K562 (cell line): ENCODE measurements at regions not wholly inside any gene's neighbourhood (a gene's known extent, or its start where the extent isn't known, plus 50 kb on each side); places are given as distances from the start of the nearest gene placed in this dataset.

Experiments used
- ARID4B ChIP-seq: sonication (generic); formaldehyde crosslinking; IDR thresholded peaks from 2 replicates; pipeline ENCODE4 v1.8.0; 2022; ENCODE audit warnings: mild to moderate bottlenecking, missing genetic modification reagents
- FOXP4 ChIP-seq: sonication (generic); formaldehyde crosslinking; IDR thresholded peaks from 2 replicates; pipeline ENCODE4 v1.8.0; 2022; ENCODE audit warnings: mild to moderate bottlenecking, missing genetic modification reagents, borderline replicate concordance
- KDM1A ChIP-seq, 2 experiments: fragments of 450-650 bp; IDR thresholded peaks; 2 replicates each; pipeline ENCODE4 v1.6.1; 2016; ENCODE audit warnings: mild to moderate bottlenecking in 2 of 2
- MYBL2 ChIP-seq, 2 experiments: fragments of 450-650 bp in 1 of 2; sonication (generic) in 1 of 2; formaldehyde crosslinking in 1 of 2; IDR thresholded peaks; 2 replicates each; pipeline versions ENCODE4 v1.6.1 to v1.8.1; 2017 to 2022; ENCODE audit warnings: borderline replicate concordance in 1 of 2, inconsistent platforms in 1 of 2, low read depth in 1 of 2, mild to moderate bottlenecking in 1 of 2, missing genetic modification reagents in 1 of 2, moderate library complexity in 1 of 2
- NCOA6 ChIP-seq: fragments of 450-650 bp; IDR thresholded peaks from 2 replicates; pipeline ENCODE4 v1.6.1; 2017; ENCODE audit warnings: mild to moderate bottlenecking
- NFRKB ChIP-seq: fragments of 450-650 bp; IDR thresholded peaks from 2 replicates; pipeline ENCODE4 v1.6.1; 2016; ENCODE audit warnings: low read depth
- NR4A1 ChIP-seq, 2 experiments: fragments of 250-450 bp in 1 of 2; fragments of 450-650 bp in 1 of 2; sonication (Bioruptor Pico) in 1 of 2; IDR thresholded peaks; 2 replicates each; pipeline versions ENCODE4 v1.4.0 to v1.6.1; 2016 to 2020; ENCODE audit warnings: mild to moderate bottlenecking in 2 of 2, missing compliant biosample characterization in 1 of 2, missing genetic modification characterization in 1 of 2, moderate library complexity in 1 of 2
- SMARCA5 ChIP-seq: fragments of 450-650 bp; IDR thresholded peaks from 2 replicates; pipeline ENCODE4 v1.6.1; 2016
- TOE1 ChIP-seq, 2 experiments: fragments of 450-650 bp in 1 of 2; sonication (generic) in 1 of 2; formaldehyde crosslinking in 1 of 2; IDR thresholded peaks; 2 replicates each; pipeline versions ENCODE4 v1.7.1 to v1.8.0; 2016 to 2022; ENCODE audit warnings: borderline replicate concordance in 2 of 2, mild to moderate bottlenecking in 2 of 2, antibody characterized with exemption in 1 of 2, inconsistent platforms in 1 of 2, low read depth in 1 of 2, missing genetic modification reagents in 1 of 2, moderate library complexity in 1 of 2
- ZNF407 ChIP-seq: fragments of 450-650 bp; IDR thresholded peaks from 2 replicates; pipeline ENCODE4 v1.6.1; 2016; ENCODE audit warnings: low read depth

DNA sequence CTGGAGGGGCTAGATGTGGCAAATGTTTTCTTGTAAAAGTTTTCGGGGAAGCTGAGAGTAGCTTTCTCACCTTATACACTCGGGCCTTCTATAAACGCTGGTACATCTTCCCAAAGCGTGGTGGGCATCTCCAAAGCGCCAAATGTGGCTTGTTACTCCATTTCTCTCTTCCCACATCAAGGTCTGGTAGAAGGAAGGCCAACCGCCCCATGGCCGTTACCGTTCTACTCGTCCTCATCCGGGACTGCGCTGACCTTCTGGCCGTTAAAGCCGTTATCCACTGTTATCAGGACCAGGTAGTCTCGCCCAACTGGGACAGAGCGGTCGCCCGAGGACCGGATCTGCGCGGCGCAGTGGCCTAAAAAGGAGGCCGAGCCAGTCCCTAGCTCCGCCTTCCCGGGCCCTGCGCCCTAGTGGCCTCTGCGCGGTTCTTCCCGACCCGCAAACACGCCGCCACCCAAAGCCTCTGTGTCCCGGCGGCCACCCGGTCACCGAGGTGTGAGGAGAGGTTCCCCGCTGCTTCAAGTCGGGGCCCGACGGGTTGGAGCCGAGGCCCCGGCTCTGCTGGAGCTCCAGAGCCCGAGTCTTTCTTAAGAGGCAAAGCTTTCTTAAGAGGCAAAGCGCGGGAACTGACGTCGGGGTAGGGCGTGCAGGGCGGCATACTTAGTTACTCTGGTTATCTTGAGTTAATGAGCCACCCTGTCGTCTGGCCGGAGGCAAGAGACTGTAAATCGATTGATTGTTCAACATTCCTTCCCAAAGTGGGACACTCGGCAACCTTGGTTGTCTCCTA lies 90.5 kb downstream of the GPX5 start (continued):
- no peak for TF ChIP-seq SMARCA5
- TF ChIP-seq ZNF407: no peak
- peak; percentile 98 for TF ChIP-seq NFRKB
- TF ChIP-seq ARID4B: peak; percentile 60; the same call in 1 of the 2 replicates
- peak; percentile 79; the same call in 1 of the 2 replicates for TF ChIP-seq TOE1 (IDR thresholded peaks at IDR 0.05; ENCODE audit: borderline replicate concordance)
- TF ChIP-seq TOE1 (CRISPR knock-in tag; IDR thresholded peaks at IDR 0.05; ENCODE audit: borderline replicate concordance, low read depth): peak; percentile 0; the same call in 1 of the 2 replicates
- peak in 1 of 2 experiments; percentile 53; a peak in 2 of 4 replicates for TF ChIP-seq KDM1A (IDR thresholded peaks at IDR 0.05)
- peak; percentile 99 for TF ChIP-seq FOXP4 (CRISPR knock-in tag)
- peak; percentile 99 for TF ChIP-seq MYBL2 (IDR thresholded peaks at IDR 0.05; ENCODE audit: low read depth)
- TF ChIP-seq MYBL2 (CRISPR knock-in tag; IDR thresholded peaks at IDR 0.05; ENCODE audit: borderline replicate concordance): peak; percentile 89; the same call in 1 of the 2 replicates
- TF ChIP-seq NR4A1 (CRISPR knock-in tag; IDR thresholded peaks at IDR 0.05): no peak; the same call in none of the 2 replicates
- peak; percentile 79; the same call in 1 of the 2 replicates for TF ChIP-seq NR4A1 (tag; IDR thresholded peaks at IDR 0.05)
- peak; percentile 50; the same call in 1 of the 2 replicates for TF ChIP-seq NCOA6
